HG02840 (cell line): ENCODE measurements at regions not wholly inside any gene's neighbourhood (a gene's known extent, or its start where the extent isn't known, plus 50 kb on each side); places are given as distances from the start of the nearest gene placed in this dataset.
A peak's percentile ranks its signal among the peaks of the same experiment; 100 is the strongest.

ENCODE experiments used
- ATAC-seq: cut with Tn5 transposase; IDR thresholded peaks from one replicate; pipeline ENCODE4 v1.9.1; 2021; ENCODE audit warnings: mild to moderate bottlenecking, moderate library complexity, moderate number of reproducible peaks; ENCODE audit not compliant: unreplicated experiment, low FRiP score

GRCh38 chr13:74005320-74006157 is 128.7 kb downstream of the KLF12 start:
- no peak for ATAC-seq

GRCh38 chr13:74004109-74004508 is 130.1 kb downstream of the KLF12 start:
- no peak for ATAC-seq

GRCh38 chr13:74003374-74003773 is 130.8 kb downstream of the KLF12 start:
- no peak for ATAC-seq

- ATAC-seq, result no peak
These were observed 133.3 kb downstream of the KLF12 start for GRCh38 chr13:74000876-74001275.

- ATAC-seq, result peak; percentile 70
These were observed 135.6 kb downstream of the KLF12 start for GRCh38 chr13:73998631-73999030.

- ATAC-seq, result no peak
These were observed 136.2 kb downstream of the KLF12 start for GRCh38 chr13:73997964-73998363.

DNA sequence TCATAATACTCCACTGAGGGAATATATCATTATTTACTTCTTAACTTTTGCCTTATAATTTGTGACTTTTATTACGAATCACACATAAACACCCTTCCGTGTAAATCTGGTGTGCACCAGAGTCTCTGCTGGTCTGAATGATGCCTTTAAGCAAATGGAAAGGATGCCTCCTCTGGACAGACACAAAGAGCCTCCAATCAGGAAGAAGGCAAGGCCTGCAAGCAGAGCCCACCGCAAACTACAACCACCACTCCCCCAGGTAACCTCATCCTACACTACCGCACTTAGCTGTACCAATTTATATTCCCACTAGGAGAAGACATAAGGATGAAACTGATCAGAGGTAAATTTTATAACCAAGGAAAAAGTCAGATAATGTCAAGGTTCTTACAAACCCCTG is 137.6 kb downstream of the KLF12 start:
- ATAC-seq, result no peak

DNA sequence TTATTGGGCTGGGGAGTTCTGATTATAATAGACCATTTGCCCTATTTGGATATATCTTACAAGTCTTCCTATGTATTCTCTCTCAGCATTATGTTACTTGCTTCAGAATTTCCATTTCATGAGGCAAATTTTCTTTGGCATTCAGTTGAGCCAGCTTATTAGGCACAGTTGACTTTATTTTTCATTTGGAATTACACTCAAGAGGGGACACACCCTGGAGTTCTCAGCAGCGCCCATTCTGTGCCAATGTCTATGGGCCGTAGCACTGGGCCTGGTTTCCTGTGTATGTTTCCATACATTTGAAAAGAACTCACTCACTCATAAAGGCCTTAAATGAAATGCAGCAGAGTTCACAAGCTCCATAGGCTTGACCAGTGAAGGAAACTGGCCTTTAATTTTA is 138.5 kb downstream of the KLF12 start:
- ATAC-seq, result no peak

GRCh38 chr13:73993661-73994060 is 140.5 kb downstream of the KLF12 start:
- ATAC-seq, result no peak

DNA sequence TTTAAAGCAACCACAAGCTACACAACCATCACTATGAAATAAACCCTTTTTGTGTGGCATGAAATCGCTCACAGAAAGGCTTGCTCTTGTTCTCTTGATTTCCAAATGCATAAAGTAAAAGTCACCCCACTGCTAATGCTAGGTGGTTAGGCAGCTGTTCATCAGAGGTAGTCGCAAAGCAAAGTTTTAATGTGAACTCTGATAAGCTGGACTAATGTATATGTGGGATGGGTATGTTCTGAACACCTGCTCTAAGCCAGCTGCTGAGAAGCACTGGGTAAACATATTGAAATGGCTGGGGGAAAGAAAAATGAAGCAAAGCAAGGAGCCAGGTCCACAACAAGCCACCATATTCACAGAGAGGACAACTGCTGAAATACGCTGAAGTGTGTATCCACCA is 142.3 kb downstream of the KLF12 start:
- no peak for ATAC-seq

DNA sequence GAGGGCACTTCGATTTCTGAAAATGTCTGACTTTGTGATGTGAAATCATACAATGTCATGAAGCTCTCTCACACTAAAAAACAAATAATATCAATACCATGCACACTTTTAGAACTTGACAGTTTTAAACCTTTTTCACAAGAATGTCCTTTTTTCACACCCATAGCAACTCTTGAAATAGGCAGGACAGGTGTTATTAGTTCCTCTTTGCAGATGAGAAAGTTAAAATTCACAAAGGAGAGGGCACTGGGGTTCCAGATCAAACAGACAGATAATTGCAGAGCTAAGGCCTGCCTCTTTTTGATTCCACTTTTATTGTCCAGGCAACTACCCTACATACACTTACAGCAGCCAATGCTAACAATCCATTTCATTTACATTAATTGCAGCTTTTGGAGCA is 142.8 kb downstream of the KLF12 start:
- ATAC-seq, result no peak

DNA sequence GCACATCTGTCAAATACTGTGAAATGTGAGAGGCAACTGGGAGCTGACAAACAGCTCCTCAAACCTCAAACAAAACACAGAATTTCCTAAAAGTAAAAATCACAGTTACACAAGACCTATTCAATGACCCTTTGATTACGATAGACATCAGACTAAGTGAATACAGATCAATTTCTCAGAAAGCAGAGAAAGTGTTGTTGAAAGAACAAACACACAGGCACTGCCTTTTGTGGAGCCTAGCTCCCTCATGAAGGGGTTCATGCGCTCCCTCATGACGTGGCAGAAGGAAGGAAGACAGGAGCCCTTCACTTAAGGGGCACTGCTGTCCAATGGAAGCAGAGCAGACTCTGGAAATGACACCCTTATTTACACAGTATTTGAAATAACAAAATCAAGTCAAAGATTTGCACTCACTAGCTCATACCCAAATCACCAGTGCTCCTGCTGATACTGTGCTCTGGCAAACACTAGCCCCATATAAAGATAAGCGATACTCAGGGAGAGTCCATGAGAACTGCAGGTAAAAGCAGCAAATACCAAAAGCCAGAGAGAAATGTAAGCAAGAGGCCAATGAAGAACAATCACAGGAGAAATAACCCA is 144.9 kb downstream of the KLF12 start:
- no peak for ATAC-seq

DNA sequence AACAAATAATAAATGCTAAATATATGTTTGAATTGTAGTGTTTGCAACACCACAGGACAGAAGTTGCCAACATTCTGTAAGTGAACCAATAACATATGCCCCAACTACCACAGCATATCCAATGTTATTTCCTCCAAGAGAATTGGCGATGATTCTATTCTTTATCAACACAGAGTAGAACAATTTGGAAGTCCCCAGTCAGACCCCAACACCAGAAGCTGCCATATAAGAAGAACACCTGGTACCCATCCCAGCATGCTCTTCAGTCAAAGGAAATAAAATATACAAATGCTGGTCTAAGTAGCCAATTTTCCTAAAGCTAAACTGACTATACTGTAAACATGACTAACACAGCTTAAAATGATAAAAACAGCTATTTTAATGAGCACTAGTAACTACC is 145.7 kb downstream of the KLF12 start:
- ATAC-seq, result no peak

- ATAC-seq, result no peak
These were observed 146.6 kb downstream of the KLF12 start for GRCh38 chr13:73987618-73988017.

GRCh38 chr13:73985783-73986182 is 148.4 kb downstream of the KLF12 start:
- no peak for ATAC-seq

- ATAC-seq, result no peak
These were observed 149.1 kb downstream of the KLF12 start for GRCh38 chr13:73984949-73985691.

GRCh38 chr13:73984201-73984600 is 150.0 kb downstream of the KLF12 start:
- no peak for ATAC-seq

DNA sequence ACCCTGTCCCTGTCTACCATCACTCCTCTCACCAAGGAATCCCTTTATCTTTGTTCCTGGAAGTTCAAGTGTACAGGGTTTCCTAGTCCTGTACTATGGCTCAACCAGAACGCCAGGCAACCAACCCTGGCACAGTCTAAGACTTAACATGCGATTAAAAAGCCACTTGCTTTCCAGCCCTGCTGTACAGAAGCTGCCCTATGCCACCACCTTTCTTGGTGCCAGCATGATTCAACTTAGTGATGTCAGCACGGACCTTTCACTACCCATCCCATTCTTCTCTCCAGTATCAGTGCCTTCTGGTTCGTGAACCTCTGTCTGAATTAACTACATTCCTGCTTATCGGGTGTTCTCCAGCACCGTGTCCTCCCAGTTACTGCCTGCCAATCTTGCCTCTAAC is 151.1 kb downstream of the KLF12 start:
- no peak for ATAC-seq

DNA sequence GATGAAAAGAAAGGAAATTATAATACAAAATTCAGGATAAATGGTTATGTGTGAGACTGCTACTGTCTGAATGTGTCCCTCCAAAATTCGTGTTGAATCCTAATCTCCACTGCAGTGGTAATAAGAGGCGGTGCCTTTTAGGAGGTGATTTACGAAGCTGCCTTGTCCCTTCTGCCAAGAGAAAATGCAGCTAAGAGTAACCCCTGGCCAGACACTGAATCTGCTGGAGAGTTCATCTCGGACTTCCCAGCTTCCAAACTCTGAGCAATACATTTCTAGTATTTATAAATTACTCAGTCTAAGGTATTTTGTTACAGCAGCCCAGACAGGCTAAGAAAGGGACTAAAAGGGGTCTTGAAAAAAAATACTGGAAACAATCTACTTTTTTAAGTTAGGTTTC is 152.6 kb downstream of the KLF12 start:
- no peak for ATAC-seq

- ATAC-seq, result no peak
These were observed 158.4 kb downstream of the KLF12 start for GRCh38 chr13:73975767-73976166.

- ATAC-seq, result no peak
These were observed 160.2 kb downstream of the KLF12 start for GRCh38 chr13:73974051-73974450.
